IPS DF 6.9 (cell line): ENCODE measurements at regions not wholly inside any gene's neighbourhood (a gene's known extent, or its start where the extent isn't known, plus 50 kb on each side); places are given as distances from the start of the nearest gene placed in this dataset.
A peak's percentile ranks its signal among the peaks of the same experiment; 100 is the strongest.

ENCODE experiments used
- DNase-seq: peaks from one replicate; pipeline ENCODE4 v3.0.0-alpha.2; 2013; ENCODE audit warnings: low read depth, low spot score
- H3K27ac ChIP-seq: one replicate; pipeline ENCODE4 v1.5.1; 2013; ENCODE audit warnings: low read length, control low read depth
- H3K27me3 ChIP-seq: 2 replicates; pipeline ENCODE4 v1.6.1; 2013; ENCODE audit warnings: mild to moderate bottlenecking, low read length; ENCODE audit not compliant: control insufficient read depth, insufficient read depth
- H3K36me3 ChIP-seq: 2 replicates; pipeline ENCODE4 v1.6.1; 2013; ENCODE audit warnings: low read length; ENCODE audit not compliant: control insufficient read depth, insufficient read depth
- H3K4me1 ChIP-seq: 2 replicates; pipeline ENCODE4 v1.6.1; 2013; ENCODE audit warnings: low read length; ENCODE audit not compliant: control insufficient read depth, insufficient read depth
- H3K4me3 ChIP-seq: 2 replicates; pipeline ENCODE4 v1.5.1; 2013; ENCODE audit warnings: mild to moderate bottlenecking, low read length
- H3K9me3 ChIP-seq: 2 replicates; pipeline ENCODE4 v1.6.1; 2013; ENCODE audit warnings: low read length, inconsistent platforms; ENCODE audit not compliant: control insufficient read depth, insufficient read depth
- WGBS: extraction: QIAGEN DNeasy Blood & Tissue Kit; methylation state at CpG from one replicate; pipeline ENCODE4 v1.1.7; 2013; ENCODE audit warnings: mixed read lengths, missing lambda C conversion rate; ENCODE audit not compliant: insufficient read length, insufficient coverage; 5-methylcytosine and 5-hydroxymethylcytosine counted together

- DNase-seq: no peak
- no CpG with 5 or more reads among the region's 5 CpGs for WGBS
- Histone ChIP-seq H3K27me3 (no peaks in the 10 kb centered on the region), H3K4me1 (peaks cover 1% of the 10 kb centered on the region; the same call in 1 of the 2 replicates), H3K4me3 (no peak overlapping the region), H3K9me3 (no peaks in the 10 kb centered on the region), H3K27ac (no peak overlapping the region), H3K36me3 (no peaks in the 10 kb centered on the region)
Measured at GRCh38 chr12:108446766-108447165, 68.3 kb upstream of the FICD start.

- no peak for DNase-seq
- WGBS: no CpG with 5 or more reads among the region's 8 CpGs
- H3K27ac ChIP-seq: no peak overlapping the region
- no peaks in the 10 kb centered on the region for H3K27me3 ChIP-seq
- H3K9me3 ChIP-seq: no peaks in the 10 kb centered on the region
- H3K36me3 ChIP-seq: no peaks in the 10 kb centered on the region
- H3K4me3 ChIP-seq: no peak overlapping the region
- H3K4me1 ChIP-seq: peaks cover 1% of the 10 kb centered on the region; the same call in 1 of the 2 replicates
Measured at GRCh38 chr12:108442910-108443309, 72.2 kb upstream of the FICD start.

GRCh38 chr12:108442067-108442466, 73.0 kb upstream of the FICD start:
- Histone ChIP-seq H3K36me3 (no peaks in the 10 kb centered on the region), H3K9me3 (no peaks in the 10 kb centered on the region), H3K4me1 (peaks cover 1% of the 10 kb centered on the region; the same call in 1 of the 2 replicates), H3K27me3 (no peaks in the 10 kb centered on the region), H3K4me3 (no peak overlapping the region), H3K27ac (peak overlapping the region; percentile 98)
- peak; percentile 85 for DNase-seq
- WGBS: no CpG with 5 or more reads among the region's 3 CpGs

GRCh38 chr12:108441549-108441948, 73.5 kb upstream of the FICD start:
- Histone ChIP-seq H3K4me3 (no peak overlapping the region), H3K27me3 (no peaks in the 10 kb centered on the region), H3K9me3 (no peaks in the 10 kb centered on the region), H3K36me3 (no peaks in the 10 kb centered on the region), H3K4me1 (peaks cover 1% of the 10 kb centered on the region; the same call in 1 of the 2 replicates), H3K27ac (peak overlapping the region; percentile 98)
- no peak for DNase-seq
- no CpG with 5 or more reads among the region's 4 CpGs for WGBS

- DNase-seq: no peak
- peaks cover 1% of the 10 kb centered on the region; the same call in 1 of the 2 replicates for H3K4me1 ChIP-seq
- no CpG with 5 or more reads among the region's 2 CpGs for WGBS
- no peak overlapping the region for H3K27ac ChIP-seq
- no peak overlapping the region for H3K4me3 ChIP-seq
- H3K27me3 ChIP-seq: no peaks in the 10 kb centered on the region
- H3K36me3 ChIP-seq: no peaks in the 10 kb centered on the region
- no peaks in the 10 kb centered on the region for H3K9me3 ChIP-seq
Measured at GRCh38 chr12:108440736-108441135, 74.3 kb upstream of the FICD start.

- no peaks in the 10 kb centered on the region for H3K27me3 ChIP-seq
- H3K4me1 ChIP-seq: peaks cover 1% of the 10 kb centered on the region; the same call in 1 of the 2 replicates
- no peak for DNase-seq
- no peaks in the 10 kb centered on the region for H3K9me3 ChIP-seq
- no peaks in the 10 kb centered on the region for H3K36me3 ChIP-seq
- H3K4me3 ChIP-seq: no peak overlapping the region
- H3K27ac ChIP-seq: no peak overlapping the region
- no CpG with 5 or more reads among the region's 1 CpG for WGBS
Measured at GRCh38 chr12:108438667-108439066, 76.4 kb upstream of the FICD start.

GRCh38 chr12:108432423-108433121, 82.5 kb upstream of the FICD start:
- DNase-seq: no peak
- Histone ChIP-seq H3K9me3 (no peaks in the 10 kb centered on the region), H3K27me3 (no peaks in the 10 kb centered on the region), H3K4me1 (no peaks in the 10 kb centered on the region), H3K4me3 (no peak overlapping the region), H3K27ac (no peak overlapping the region), H3K36me3 (no peaks in the 10 kb centered on the region)
- WGBS: no CpG with 5 or more reads among the region's 8 CpGs

GRCh38 chr12:108430926-108431325, 84.2 kb upstream of the FICD start:
- WGBS: no CpG with 5 or more reads among the region's 1 CpG
- no peaks in the 10 kb centered on the region for H3K4me1 ChIP-seq
- no peaks in the 10 kb centered on the region for H3K27me3 ChIP-seq
- DNase-seq: no peak
- no peaks in the 10 kb centered on the region for H3K9me3 ChIP-seq
- no peak overlapping the region for H3K4me3 ChIP-seq
- H3K36me3 ChIP-seq: no peaks in the 10 kb centered on the region
- no peak overlapping the region for H3K27ac ChIP-seq

- no CpG with 5 or more reads among the region's 6 CpGs for WGBS
- Histone ChIP-seq H3K4me3 (no peak overlapping the region), H3K27ac (no peak overlapping the region), H3K4me1 (peaks cover 2% of the 10 kb centered on the region; the same call in 1 of the 2 replicates), H3K27me3 (no peaks in the 10 kb centered on the region), H3K9me3 (no peaks in the 10 kb centered on the region), H3K36me3 (no peaks in the 10 kb centered on the region)
- DNase-seq: no peak
Measured at GRCh38 chr12:108430245-108430644, 84.8 kb upstream of the FICD start.

- Histone ChIP-seq H3K4me3 (no peak overlapping the region), H3K27ac (no peak overlapping the region), H3K4me1 (peaks cover 2% of the 10 kb centered on the region; the same call in 1 of the 2 replicates), H3K9me3 (no peaks in the 10 kb centered on the region), H3K36me3 (no peaks in the 10 kb centered on the region), H3K27me3 (no peaks in the 10 kb centered on the region)
- no peak for DNase-seq
Measured at GRCh38 chr12:108425238-108425795, 86.2 kb upstream of the CMKLR1 start.

- no peak for DNase-seq
- WGBS: no CpG with 5 or more reads among the region's 3 CpGs
Measured at GRCh38 chr12:108424816-108425215, 85.7 kb upstream of the CMKLR1 start.

More at GRCh38 chr12:108424816-108425215, 85.7 kb upstream of the CMKLR1 start:
- no peak overlapping the region for H3K27ac ChIP-seq
- no peaks in the 10 kb centered on the region for H3K36me3 ChIP-seq
- H3K27me3 ChIP-seq: no peaks in the 10 kb centered on the region
- no peak overlapping the region for H3K4me3 ChIP-seq
- no peaks in the 10 kb centered on the region for H3K9me3 ChIP-seq
- H3K4me1 ChIP-seq: peaks cover 2% of the 10 kb centered on the region; the same call in 1 of the 2 replicates
